ENCODE measurements at regions not wholly inside any gene's neighbourhood (a gene's known extent, or its start where the extent isn't known, plus 50 kb on each side); places are given as distances from the start of the nearest gene placed in this dataset.

DNA sequence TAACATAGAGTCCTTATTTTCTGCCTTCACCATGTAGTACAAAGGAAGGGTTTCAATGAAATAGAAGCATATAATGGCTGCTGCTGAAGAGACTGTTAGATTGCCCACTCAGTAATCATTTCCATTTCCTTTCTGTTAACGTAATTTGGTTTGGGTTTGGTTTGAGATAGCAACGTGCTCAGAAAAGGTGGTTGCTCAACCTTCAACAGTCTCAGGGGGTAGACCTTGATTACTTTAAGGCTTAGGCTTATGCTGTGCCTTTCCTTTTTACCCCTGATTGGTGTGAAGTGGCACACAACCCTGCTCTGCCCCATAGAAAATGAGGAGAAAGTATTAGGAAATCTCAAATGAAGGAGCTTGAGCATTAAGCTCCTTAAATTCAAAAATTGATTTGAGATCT lies 163.7 kb upstream of the TP63 start:
- Histone ChIP-seq H3K4me1 (ENCODE audit: control insufficient read depth in 4 of 4, insufficient read depth in 4 of 4, low read length in 3 of 4) (no peaks in the 10 kb centered on the region), H3K9ac (ENCODE audit: low read depth in 1 of 2, low read length in 2 of 2) (no peak overlapping the region)
- WGBS, result 61% methylated on average over 2 of the region's 2 CpGs

DNA sequence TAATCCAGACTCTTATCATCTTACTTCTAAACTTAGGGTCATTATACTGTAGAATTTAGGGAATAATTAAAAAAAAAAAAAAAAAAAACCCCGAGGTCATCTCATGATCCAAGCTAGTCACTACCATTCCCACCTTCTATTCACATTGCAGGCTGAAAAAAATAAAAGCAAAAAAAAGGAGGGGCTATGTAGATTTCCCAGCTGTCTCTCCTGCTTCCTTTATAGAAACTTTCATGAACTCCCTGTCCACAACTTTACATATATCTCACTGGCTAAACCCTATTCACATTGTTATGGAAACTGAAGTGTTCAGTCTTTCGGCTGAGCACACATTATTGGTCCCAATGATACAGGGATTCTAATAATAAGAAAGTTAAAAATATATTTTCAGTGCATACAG lies 156.2 kb upstream of the TP63 start:
- Histone ChIP-seq H3K9ac (ENCODE audit: low read depth in 1 of 2, low read length in 2 of 2) (no peak overlapping the region), H3K27me3 (ENCODE audit: control insufficient read depth in 4 of 4, insufficient read depth in 4 of 4, low read length in 3 of 4) (no peaks in the 10 kb centered on the region), H3K27ac (ENCODE audit: low read depth in 1 of 2, low read length in 2 of 2) (no peak overlapping the region), H3K9me3 (ENCODE audit: control insufficient read depth in 4 of 4, low read length in 3 of 4) (no peaks in the 10 kb centered on the region), H3K4me3 (ENCODE audit: low read depth in 1 of 3, low read length in 3 of 3) (no peak overlapping the region), H3K36me3 (ENCODE audit: control insufficient read depth in 4 of 4, insufficient read depth in 3 of 4, low read depth in 1 of 4, low read length in 3 of 4) (no peaks in the 10 kb centered on the region), H3K4me1 (ENCODE audit: control insufficient read depth in 4 of 4, insufficient read depth in 4 of 4, low read length in 3 of 4) (no peaks in the 10 kb centered on the region)
- DNase-seq (ENCODE audit: low spot score), result no peak
- WGBS, result 81% methylated on average over 2 of the region's 2 CpGs
- TF ChIP-seq, protein P1, sequence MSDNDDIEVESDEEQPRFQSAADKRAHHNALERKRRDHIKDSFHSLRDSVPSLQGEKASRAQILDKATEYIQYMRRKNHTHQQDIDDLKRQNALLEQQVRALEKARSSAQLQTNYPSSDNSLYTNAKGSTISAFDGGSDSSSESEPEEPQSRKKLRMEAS (IDR thresholded peaks at IDR 0.05), result no peak
- TF ChIP-seq NR2F2 (IDR thresholded peaks at IDR 0.05), result no peak
- no peak for TF ChIP-seq YY1 (IDR thresholded peaks at IDR 0.05)
- TF ChIP-seq TAF1 (conservative IDR thresholded peaks at IDR 0.05), result no peak
- TF ChIP-seq, protein P2, sequence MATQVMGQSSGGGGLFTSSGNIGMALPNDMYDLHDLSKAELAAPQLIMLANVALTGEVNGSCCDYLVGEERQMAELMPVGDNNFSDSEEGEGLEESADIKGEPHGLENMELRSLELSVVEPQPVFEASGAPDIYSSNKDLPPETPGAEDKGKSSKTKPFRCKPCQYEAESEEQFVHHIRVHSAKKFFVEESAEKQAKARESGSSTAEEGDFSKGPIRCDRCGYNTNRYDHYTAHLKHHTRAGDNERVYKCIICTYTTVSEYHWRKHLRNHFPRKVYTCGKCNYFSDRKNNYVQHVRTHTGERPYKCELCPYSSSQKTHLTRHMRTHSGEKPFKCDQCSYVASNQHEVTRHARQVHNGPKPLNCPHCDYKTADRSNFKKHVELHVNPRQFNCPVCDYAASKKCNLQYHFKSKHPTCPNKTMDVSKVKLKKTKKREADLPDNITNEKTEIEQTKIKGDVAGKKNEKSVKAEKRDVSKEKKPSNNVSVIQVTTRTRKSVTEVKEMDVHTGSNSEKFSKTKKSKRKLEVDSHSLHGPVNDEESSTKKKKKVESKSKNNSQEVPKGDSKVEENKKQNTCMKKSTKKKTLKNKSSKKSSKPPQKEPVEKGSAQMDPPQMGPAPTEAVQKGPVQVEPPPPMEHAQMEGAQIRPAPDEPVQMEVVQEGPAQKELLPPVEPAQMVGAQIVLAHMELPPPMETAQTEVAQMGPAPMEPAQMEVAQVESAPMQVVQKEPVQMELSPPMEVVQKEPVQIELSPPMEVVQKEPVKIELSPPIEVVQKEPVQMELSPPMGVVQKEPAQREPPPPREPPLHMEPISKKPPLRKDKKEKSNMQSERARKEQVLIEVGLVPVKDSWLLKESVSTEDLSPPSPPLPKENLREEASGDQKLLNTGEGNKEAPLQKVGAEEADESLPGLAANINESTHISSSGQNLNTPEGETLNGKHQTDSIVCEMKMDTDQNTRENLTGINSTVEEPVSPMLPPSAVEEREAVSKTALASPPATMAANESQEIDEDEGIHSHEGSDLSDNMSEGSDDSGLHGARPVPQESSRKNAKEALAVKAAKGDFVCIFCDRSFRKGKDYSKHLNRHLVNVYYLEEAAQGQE (IDR thresholded peaks at IDR 0.05), result no peak
- TF ChIP-seq RXRA (IDR thresholded peaks at IDR 0.05), result no peak
- TF ChIP-seq HNF4A (conservative IDR thresholded peaks at IDR 0.05), result no peak
- no peak for TF ChIP-seq FOXA2 (IDR thresholded peaks at IDR 0.05)
- TF ChIP-seq EGR1 (IDR thresholded peaks at IDR 0.05; ENCODE audit: low read depth in 2 of 2), result no peak
- TF ChIP-seq, protein P3, sequence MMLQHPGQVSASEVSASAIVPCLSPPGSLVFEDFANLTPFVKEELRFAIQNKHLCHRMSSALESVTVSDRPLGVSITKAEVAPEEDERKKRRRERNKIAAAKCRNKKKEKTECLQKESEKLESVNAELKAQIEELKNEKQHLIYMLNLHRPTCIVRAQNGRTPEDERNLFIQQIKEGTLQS (IDR thresholded peaks at IDR 0.05), result no peak
- TF ChIP-seq, protein P4, sequence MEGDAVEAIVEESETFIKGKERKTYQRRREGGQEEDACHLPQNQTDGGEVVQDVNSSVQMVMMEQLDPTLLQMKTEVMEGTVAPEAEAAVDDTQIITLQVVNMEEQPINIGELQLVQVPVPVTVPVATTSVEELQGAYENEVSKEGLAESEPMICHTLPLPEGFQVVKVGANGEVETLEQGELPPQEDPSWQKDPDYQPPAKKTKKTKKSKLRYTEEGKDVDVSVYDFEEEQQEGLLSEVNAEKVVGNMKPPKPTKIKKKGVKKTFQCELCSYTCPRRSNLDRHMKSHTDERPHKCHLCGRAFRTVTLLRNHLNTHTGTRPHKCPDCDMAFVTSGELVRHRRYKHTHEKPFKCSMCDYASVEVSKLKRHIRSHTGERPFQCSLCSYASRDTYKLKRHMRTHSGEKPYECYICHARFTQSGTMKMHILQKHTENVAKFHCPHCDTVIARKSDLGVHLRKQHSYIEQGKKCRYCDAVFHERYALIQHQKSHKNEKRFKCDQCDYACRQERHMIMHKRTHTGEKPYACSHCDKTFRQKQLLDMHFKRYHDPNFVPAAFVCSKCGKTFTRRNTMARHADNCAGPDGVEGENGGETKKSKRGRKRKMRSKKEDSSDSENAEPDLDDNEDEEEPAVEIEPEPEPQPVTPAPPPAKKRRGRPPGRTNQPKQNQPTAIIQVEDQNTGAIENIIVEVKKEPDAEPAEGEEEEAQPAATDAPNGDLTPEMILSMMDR (IDR thresholded peaks at IDR 0.05; ENCODE audit: low read depth, low read length, missing input control), result no peak
- TF ChIP-seq HNF4G (IDR thresholded peaks at IDR 0.05), result no peak
- TF ChIP-seq GABPA (IDR thresholded peaks at IDR 0.05 in 1 of 2, conservative IDR thresholded peaks at IDR 0.05 in 1 of 2), result no peak
- TF ChIP-seq SP1 (IDR thresholded peaks at IDR 0.05), result no peak

More for the DNA sequence above, 163.7 kb upstream of the TP63 start:
- TF ChIP-seq, protein P3 (IDR thresholded peaks at IDR 0.05), result no peak
- TF ChIP-seq, protein P5, sequence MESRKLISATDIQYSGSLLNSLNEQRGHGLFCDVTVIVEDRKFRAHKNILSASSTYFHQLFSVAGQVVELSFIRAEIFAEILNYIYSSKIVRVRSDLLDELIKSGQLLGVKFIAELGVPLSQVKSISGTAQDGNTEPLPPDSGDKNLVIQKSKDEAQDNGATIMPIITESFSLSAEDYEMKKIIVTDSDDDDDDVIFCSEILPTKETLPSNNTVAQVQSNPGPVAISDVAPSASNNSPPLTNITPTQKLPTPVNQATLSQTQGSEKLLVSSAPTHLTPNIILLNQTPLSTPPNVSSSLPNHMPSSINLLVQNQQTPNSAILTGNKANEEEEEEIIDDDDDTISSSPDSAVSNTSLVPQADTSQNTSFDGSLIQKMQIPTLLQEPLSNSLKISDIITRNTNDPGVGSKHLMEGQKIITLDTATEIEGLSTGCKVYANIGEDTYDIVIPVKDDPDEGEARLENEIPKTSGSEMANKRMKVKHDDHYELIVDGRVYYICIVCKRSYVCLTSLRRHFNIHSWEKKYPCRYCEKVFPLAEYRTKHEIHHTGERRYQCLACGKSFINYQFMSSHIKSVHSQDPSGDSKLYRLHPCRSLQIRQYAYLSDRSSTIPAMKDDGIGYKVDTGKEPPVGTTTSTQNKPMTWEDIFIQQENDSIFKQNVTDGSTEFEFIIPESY (IDR thresholded peaks at IDR 0.05), result no peak
- TF ChIP-seq YY1 (IDR thresholded peaks at IDR 0.05), result no peak
- TF ChIP-seq, protein P2 (IDR thresholded peaks at IDR 0.05), result no peak
- no peak overlapping the region for H3K27ac ChIP-seq (ENCODE audit: low read depth in 1 of 2, low read length in 2 of 2)
- H3K27me3 ChIP-seq (ENCODE audit: control insufficient read depth in 4 of 4, insufficient read depth in 4 of 4, low read length in 3 of 4), result no peaks in the 10 kb centered on the region
- H3K4me3 ChIP-seq (ENCODE audit: low read depth in 1 of 3, low read length in 3 of 3), result no peak overlapping the region
- no peaks in the 10 kb centered on the region for H3K36me3 ChIP-seq (ENCODE audit: control insufficient read depth in 4 of 4, insufficient read depth in 3 of 4, low read depth in 1 of 4, low read length in 3 of 4)
- no peak for DNase-seq (ENCODE audit: low spot score)
- H3K9me3 ChIP-seq (ENCODE audit: control insufficient read depth in 4 of 4, low read length in 3 of 4), result no peaks in the 10 kb centered on the region

All from liver (tissue), 8 donors.